HS-27A (cell line): ENCODE measurements at regions not wholly inside any gene's neighbourhood (a gene's known extent, or its start where the extent isn't known, plus 50 kb on each side); places are given as distances from the start of the nearest gene placed in this dataset.
"Not testable (repeated sequence)": the region's sequence is repeated elsewhere in the genome, so short reads cannot be mapped to it uniquely, and the experiment has no call there.

Source experiments
- DNase-seq: peaks from one replicate; pipeline ENCODE4 v3.0.0-alpha.2; 2012; ENCODE audit warnings: low read depth, missing footprints

- no peak for DNase-seq
These were observed 63.9 kb downstream of the MAT2B start for GRCh38 chr5:163569284-163569683.

GRCh38 chr5:163571744-163572143 is 66.3 kb downstream of the MAT2B start:
- DNase-seq, result peak; percentile 81

- no peak for DNase-seq
These were observed 69.3 kb downstream of the MAT2B start for GRCh38 chr5:163574472-163575440.

- no peak for DNase-seq
These were observed 73.2 kb downstream of the MAT2B start for GRCh38 chr5:163578652-163579051.

- no peak for DNase-seq
These were observed 74.3 kb downstream of the MAT2B start for GRCh38 chr5:163579729-163580128.

- no peak for DNase-seq
These were observed 75.1 kb downstream of the MAT2B start for GRCh38 chr5:163580516-163580915.

- not testable (repeated sequence) for DNase-seq
These were observed 78.2 kb downstream of the MAT2B start for GRCh38 chr5:163583491-163584153.

GRCh38 chr5:163585206-163585605 is 79.8 kb downstream of the MAT2B start:
- DNase-seq, result no peak

- DNase-seq, result no peak
These were observed 81.1 kb downstream of the MAT2B start for GRCh38 chr5:163586531-163586956.

GRCh38 chr5:163594951-163595350 is 89.5 kb downstream of the MAT2B start:
- no peak for DNase-seq

GRCh38 chr5:163595932-163596607 is 90.7 kb downstream of the MAT2B start:
- DNase-seq, result no peak

GRCh38 chr5:163596608-163597315 is 91.3 kb downstream of the MAT2B start:
- DNase-seq, result no peak

- DNase-seq, result no peak
These were observed 98.6 kb downstream of the MAT2B start for GRCh38 chr5:163604013-163604412.

- DNase-seq, result no peak
These were observed 101.8 kb downstream of the MAT2B start for GRCh38 chr5:163607256-163607655.

- no peak for DNase-seq
These were observed 103.2 kb downstream of the MAT2B start for GRCh38 chr5:163608621-163609020.

- no peak for DNase-seq
These were observed 104.5 kb downstream of the MAT2B start for GRCh38 chr5:163609910-163610309.

GRCh38 chr5:163612358-163613149 is 107.1 kb downstream of the MAT2B start:
- DNase-seq, result no peak

GRCh38 chr5:163613150-163613442 is 107.7 kb downstream of the MAT2B start:
- DNase-seq, result no peak

- no peak for DNase-seq
These were observed 109.4 kb downstream of the MAT2B start for GRCh38 chr5:163614787-163615186.

GRCh38 chr5:163619273-163619934 is 114.0 kb downstream of the MAT2B start:
- no peak for DNase-seq

GRCh38 chr5:163619951-163620350 is 114.5 kb downstream of the MAT2B start:
- no peak for DNase-seq
